Panc1 (cell line): ENCODE measurements at regions not wholly inside any gene's neighbourhood (a gene's known extent, or its start where the extent isn't known, plus 50 kb on each side); places are given as distances from the start of the nearest gene placed in this dataset.

Experiments used
- ATAC-seq: fragments of 200-7000 bp; cut with Tn5 transposase; 2 replicates; pipeline ENCODE4 v1.9.1; 2020; ENCODE audit warnings: mild to moderate bottlenecking, moderate library complexity
- BruUV-seq: library from RNA; stranded (reverse); fragments of 400-500 nt; replicated peaks from 2 replicates; lab custom pipeline; 2021; lab: Mats Ljungman, UMichigan
- CTCF ChIA-PET: fragments of 300-600 bp; sonication (Branson Sonifier 250); formaldehyde crosslinking; loops from one replicate; lab custom pipeline; 2022; ENCODE audit warnings: antibody characterized with exemption; lab: Charles Lee
- POLR2A ChIA-PET: fragments of 300-600 bp; sonication (Branson Sonifier 250); formaldehyde crosslinking; loops from one replicate; lab custom pipeline; 2022; ENCODE audit warnings: antibody characterized with exemption; lab: Charles Lee
- DNase-seq: peaks from one replicate; pipeline ENCODE4 v3.0.0-alpha.2; 2010; ENCODE audit warnings: low read depth, low spot score
- H3K27ac ChIP-seq: 2 replicates; pipeline ENCODE4 v1.5.1; 2011; ENCODE audit warnings: mild to moderate bottlenecking, low read length, inconsistent platforms
- H3K27me3 ChIP-seq: fragments of 200-500 bp; sonication (Bioruptor generic); 2 replicates; pipeline ENCODE4 v1.6.0; 2014; ENCODE audit warnings: low read length, inconsistent platforms; ENCODE audit not compliant: control insufficient read depth, insufficient read depth
- H3K36me3 ChIP-seq: fragments of 200-500 bp; sonication (Bioruptor generic); 2 replicates; pipeline ENCODE4 v1.5.1; 2014; ENCODE audit warnings: inconsistent platforms, mild to moderate bottlenecking, low read length, moderate library complexity; ENCODE audit not compliant: control insufficient read depth, insufficient read depth
- H3K4me1 ChIP-seq: 2 replicates; pipeline ENCODE4 v1.5.1; 2011; ENCODE audit warnings: inconsistent platforms, mild to moderate bottlenecking, low read length, moderate library complexity; ENCODE audit not compliant: control insufficient read depth, insufficient read depth
- H3K4me3 ChIP-seq, 2 experiments: 2 replicates each; pipeline ENCODE4 v1.5.1; 2011 to 2012; ENCODE audit warnings: low read depth in 2 of 2, low read length in 2 of 2, mild to moderate bottlenecking in 2 of 2, inconsistent platforms in 1 of 2, moderate library complexity in 1 of 2
- H3K9me3 ChIP-seq: fragments of 200-500 bp; sonication (Bioruptor generic); 2 replicates; pipeline ENCODE4 v1.5.1; 2014; ENCODE audit warnings: low read depth, mild to moderate bottlenecking, inconsistent platforms, low read length, moderate library complexity; ENCODE audit not compliant: control insufficient read depth, insufficient read depth
- POLR2AphosphoS5 ChIP-seq: IDR thresholded peaks from 2 replicates; pipeline ENCODE4 v1.6.1; 2012; ENCODE audit warnings: mild to moderate bottlenecking, low read depth, low read length, moderate library complexity
- SIN3A ChIP-seq: IDR thresholded peaks from 2 replicates; pipeline ENCODE4 v1.6.1; 2012; ENCODE audit warnings: low read depth, mild to moderate bottlenecking, low read length, moderate library complexity, borderline replicate concordance; ENCODE audit not compliant: insufficient read depth
- TCF7L2 ChIP-seq: IDR thresholded peaks from 2 replicates; pipeline ENCODE4 v1.6.1; 2011; ENCODE audit warnings: mild to moderate bottlenecking, low read depth, low read length, inconsistent platforms
- in situ Hi-C: cut with HindIII; loops from 2 replicates; pipeline ENCODE4 v1.10.0; 2016; ENCODE audit warnings: low sequenced_read_pairs, low pct_unique_long_range_greater_than_20kb
- intact Hi-C: fragments of 100-400 bp; cut with micrococcal nuclease; formaldehyde crosslinking; loops from one replicate; pipeline ENCODE4 v1.10.0; 2022; ENCODE audit not compliant: unreplicated experiment
- TF ChIP-seq, protein P1 (sequence below): fragments of 450-650 bp; IDR thresholded peaks from 2 replicates; pipeline ENCODE4 v1.5.1; 2017; ENCODE audit warnings: mild to moderate bottlenecking
- TF ChIP-seq, protein P2 (sequence below), 2 experiments: IDR thresholded peaks; 2 replicates each; pipeline ENCODE4 v1.6.1; 2011 to 2012; ENCODE audit warnings: low read depth in 2 of 2, control low read depth in 1 of 2, low read length in 1 of 2, mild to moderate bottlenecking in 1 of 2, moderate library complexity in 1 of 2; ENCODE audit not compliant: insufficient read depth in 1 of 2

DNA sequence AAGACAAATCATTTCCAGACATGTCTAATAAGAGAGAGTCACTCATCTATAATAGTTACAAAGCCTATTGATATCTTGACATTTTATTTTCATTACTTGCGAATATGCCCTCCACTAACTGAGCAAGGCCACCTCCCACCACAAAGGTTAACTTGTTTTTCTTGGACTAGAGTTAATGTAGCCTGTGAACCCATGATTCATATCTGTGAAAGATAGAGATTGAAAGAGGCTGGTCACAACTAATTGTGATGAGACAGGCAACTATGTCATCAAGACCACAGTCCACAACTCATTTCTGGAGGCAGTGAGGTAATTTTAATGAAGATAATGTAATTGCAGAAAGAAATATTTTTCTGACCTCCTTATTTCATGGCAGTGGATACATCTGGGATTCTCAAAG, 491.8 kb upstream of the TPK1 start:
- no peak for ATAC-seq
- intact Hi-C loops, result no loop called here
- Histone ChIP-seq H3K9me3 (no peaks in the 10 kb centered on the region), H3K4me1 (no peaks in the 10 kb centered on the region), H3K27me3 (no peaks in the 10 kb centered on the region), H3K27ac (no peak overlapping the region), H3K4me3 (no peak overlapping the region), H3K36me3 (no peaks in the 10 kb centered on the region)
- DNase-seq, result no peak
- no TSS peak for BruUV-seq
- in situ Hi-C loops, result no loop called here
- CTCF ChIA-PET, result no interaction called here
- TF ChIP-seq POLR2AphosphoS5 (no peak), TCF7L2 (no peak), SIN3A (no peak)
- TF ChIP-seq, protein P1, sequence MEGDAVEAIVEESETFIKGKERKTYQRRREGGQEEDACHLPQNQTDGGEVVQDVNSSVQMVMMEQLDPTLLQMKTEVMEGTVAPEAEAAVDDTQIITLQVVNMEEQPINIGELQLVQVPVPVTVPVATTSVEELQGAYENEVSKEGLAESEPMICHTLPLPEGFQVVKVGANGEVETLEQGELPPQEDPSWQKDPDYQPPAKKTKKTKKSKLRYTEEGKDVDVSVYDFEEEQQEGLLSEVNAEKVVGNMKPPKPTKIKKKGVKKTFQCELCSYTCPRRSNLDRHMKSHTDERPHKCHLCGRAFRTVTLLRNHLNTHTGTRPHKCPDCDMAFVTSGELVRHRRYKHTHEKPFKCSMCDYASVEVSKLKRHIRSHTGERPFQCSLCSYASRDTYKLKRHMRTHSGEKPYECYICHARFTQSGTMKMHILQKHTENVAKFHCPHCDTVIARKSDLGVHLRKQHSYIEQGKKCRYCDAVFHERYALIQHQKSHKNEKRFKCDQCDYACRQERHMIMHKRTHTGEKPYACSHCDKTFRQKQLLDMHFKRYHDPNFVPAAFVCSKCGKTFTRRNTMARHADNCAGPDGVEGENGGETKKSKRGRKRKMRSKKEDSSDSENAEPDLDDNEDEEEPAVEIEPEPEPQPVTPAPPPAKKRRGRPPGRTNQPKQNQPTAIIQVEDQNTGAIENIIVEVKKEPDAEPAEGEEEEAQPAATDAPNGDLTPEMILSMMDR, result no peak
- TF ChIP-seq, protein P2, sequence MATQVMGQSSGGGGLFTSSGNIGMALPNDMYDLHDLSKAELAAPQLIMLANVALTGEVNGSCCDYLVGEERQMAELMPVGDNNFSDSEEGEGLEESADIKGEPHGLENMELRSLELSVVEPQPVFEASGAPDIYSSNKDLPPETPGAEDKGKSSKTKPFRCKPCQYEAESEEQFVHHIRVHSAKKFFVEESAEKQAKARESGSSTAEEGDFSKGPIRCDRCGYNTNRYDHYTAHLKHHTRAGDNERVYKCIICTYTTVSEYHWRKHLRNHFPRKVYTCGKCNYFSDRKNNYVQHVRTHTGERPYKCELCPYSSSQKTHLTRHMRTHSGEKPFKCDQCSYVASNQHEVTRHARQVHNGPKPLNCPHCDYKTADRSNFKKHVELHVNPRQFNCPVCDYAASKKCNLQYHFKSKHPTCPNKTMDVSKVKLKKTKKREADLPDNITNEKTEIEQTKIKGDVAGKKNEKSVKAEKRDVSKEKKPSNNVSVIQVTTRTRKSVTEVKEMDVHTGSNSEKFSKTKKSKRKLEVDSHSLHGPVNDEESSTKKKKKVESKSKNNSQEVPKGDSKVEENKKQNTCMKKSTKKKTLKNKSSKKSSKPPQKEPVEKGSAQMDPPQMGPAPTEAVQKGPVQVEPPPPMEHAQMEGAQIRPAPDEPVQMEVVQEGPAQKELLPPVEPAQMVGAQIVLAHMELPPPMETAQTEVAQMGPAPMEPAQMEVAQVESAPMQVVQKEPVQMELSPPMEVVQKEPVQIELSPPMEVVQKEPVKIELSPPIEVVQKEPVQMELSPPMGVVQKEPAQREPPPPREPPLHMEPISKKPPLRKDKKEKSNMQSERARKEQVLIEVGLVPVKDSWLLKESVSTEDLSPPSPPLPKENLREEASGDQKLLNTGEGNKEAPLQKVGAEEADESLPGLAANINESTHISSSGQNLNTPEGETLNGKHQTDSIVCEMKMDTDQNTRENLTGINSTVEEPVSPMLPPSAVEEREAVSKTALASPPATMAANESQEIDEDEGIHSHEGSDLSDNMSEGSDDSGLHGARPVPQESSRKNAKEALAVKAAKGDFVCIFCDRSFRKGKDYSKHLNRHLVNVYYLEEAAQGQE (IDR thresholded peaks at IDR 0.05; ENCODE audit: insufficient read depth in 1 of 2, low read depth in 2 of 2, low read length in 1 of 2), result no peak
- POLR2A ChIA-PET, result no interaction called here

DNA sequence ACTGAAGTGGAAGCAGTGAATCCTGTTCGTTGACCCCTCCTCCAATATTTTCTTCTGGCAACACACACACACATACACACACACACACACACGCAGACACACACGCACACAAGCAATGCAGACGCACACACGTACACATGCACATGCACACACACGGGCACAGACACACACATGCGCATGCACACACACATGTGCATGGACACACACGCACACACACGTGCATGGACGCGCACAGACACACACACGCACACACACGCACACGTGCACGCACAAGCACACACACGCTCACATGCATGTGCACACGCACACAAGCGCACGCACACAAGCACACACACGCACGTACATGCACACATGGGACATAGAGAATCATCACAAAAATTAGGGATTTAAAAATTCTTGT, 488.2 kb upstream of the TPK1 start:
- no peak for TF ChIP-seq SIN3A
- TF ChIP-seq, protein P2 (IDR thresholded peaks at IDR 0.05; ENCODE audit: insufficient read depth in 1 of 2, low read depth in 2 of 2, low read length in 1 of 2), result no peak
- TF ChIP-seq TCF7L2, result no peak
- TF ChIP-seq, protein P1, result no peak
- TF ChIP-seq POLR2AphosphoS5, result no peak
- in situ Hi-C loops, result no loop called here
- POLR2A ChIA-PET, result interaction anchor here (0.7 kb wide), 1 partner anchor 73 kb away, joined by 4 read pairs; no protein-coding TSS in a partner anchor

More for the DNA sequence above, 488.2 kb upstream of the TPK1 start:
- BruUV-seq, result no TSS peak
- no peak for DNase-seq
- ATAC-seq, result no peak
- H3K27me3 ChIP-seq, result no peaks in the 10 kb centered on the region
- no peaks in the 10 kb centered on the region for H3K4me1 ChIP-seq
- CTCF ChIA-PET, result no interaction called here
- no peak overlapping the region for H3K27ac ChIP-seq
- H3K9me3 ChIP-seq, result no peaks in the 10 kb centered on the region
- no peaks in the 10 kb centered on the region for H3K36me3 ChIP-seq
- intact Hi-C loops, result no loop called here
- no peak overlapping the region for H3K4me3 ChIP-seq
